Body of pancreas (tissue), 4 donors: ENCODE measurements at regions not wholly inside any gene's neighbourhood (a gene's known extent, or its start where the extent isn't known, plus 50 kb on each side); places are given as distances from the start of the nearest gene placed in this dataset.

ENCODE experiments used
- ATAC-seq: fragments of 150-250 bp; one replicate; pipeline ENCODE4 v1.9.1; 2016
- DNase-seq, 4 donors: peaks; one replicate each; pipeline ENCODE4 v3.0.0-alpha.2; 2019
- H3K27ac ChIP-seq, 4 donors: fragments of 200-600 bp; sonication (generic); 1 replicate in 3 of 4; 2 replicates in 1 of 4; pipeline versions ENCODE4 v1.5.1 to v1.6.1; 2016 to 2019; ENCODE audit warnings: mild to moderate bottlenecking in 1 of 4, mixed read lengths in 1 of 4, moderate library complexity in 1 of 4
- H3K27me3 ChIP-seq, 2 donors: fragments of 200-600 bp; sonication (generic); one replicate each; pipeline ENCODE4 v1.6.0; 2016; ENCODE audit warnings: mild to moderate bottlenecking in 1 of 2
- H3K36me3 ChIP-seq, 2 donors: fragments of 200-600 bp; sonication (generic); replicated peaks in 1 of 2; 2 replicates each; pipeline ENCODE4 v1.5.1; 2016; ENCODE audit warnings: low read depth in 2 of 2; ENCODE audit not compliant: insufficient read depth in 1 of 2
- H3K4me1 ChIP-seq: fragments of 200-600 bp; sonication (generic); one replicate; pipeline ENCODE4 v1.6.0; 2016
- H3K4me3 ChIP-seq, 2 donors: fragments of 200-600 bp; sonication (generic); 1 replicate in 1 of 2; 2 replicates in 1 of 2; pipeline ENCODE4 v1.5.1; 2016 to 2019
- H3K9me3 ChIP-seq, 3 donors: fragments of 200-600 bp; sonication (generic); 1 replicate in 2 of 3; 2 replicates in 1 of 3; pipeline ENCODE4 v1.5.1; 2016
- CTCF ChIP-seq, 7 experiments: fragments of 450-650 bp in 4 of 7; fragments of 200-600 bp in 3 of 7; sonication (generic) in 3 of 7; IDR thresholded peaks; one replicate each; pipeline ENCODE4 v1.5.1; 2016 to 2019; ENCODE audit warnings: antibody characterized with exemption in 7 of 7
- POLR2A ChIP-seq, 3 donors: fragments of 450-650 bp; IDR thresholded peaks; one replicate each; pipeline ENCODE4 v1.6.1; 2016; ENCODE audit warnings: antibody characterized with exemption in 3 of 3, mild to moderate bottlenecking in 2 of 3
- WGBS, 2 donors: methylation state at CpG; one replicate each; pipeline ENCODE4 v1.1.5; 2017; 5-methylcytosine and 5-hydroxymethylcytosine counted together
- intact Hi-C: fragments of 100-400 bp; cut with DNase I; formaldehyde crosslinking; loops from one replicate; pipeline ENCODE4 v1.15.1; 2023

GRCh38 chr2:188751816-188752215 lies 222.4 kb upstream of the COL3A1 start:
- intact Hi-C loops, result no loop called here

GRCh38 chr2:188752311-188752710 lies 221.9 kb upstream of the COL3A1 start:
- Histone ChIP-seq H3K27me3 (no peaks in the 10 kb centered on the region), H3K27ac (no peak overlapping the region), H3K9me3 (peaks cover 0 to 2% (median 0%) of the 10 kb centered on the region in 3 donors), H3K36me3 (no peaks in the 10 kb centered on the region), H3K4me1 (no peaks in the 10 kb centered on the region), H3K4me3 (no peak overlapping the region)
- DNase-seq, result no peak
- no peak for TF ChIP-seq POLR2A (IDR thresholded peaks at IDR 0.05)
- no peak for TF ChIP-seq CTCF (IDR thresholded peaks at IDR 0.05)
- WGBS, 2 donors, result 85 to 87% methylated on average over 1 of the region's 1 CpG
- ATAC-seq, result no peak
- intact Hi-C loops, result no loop called here

More at GRCh38 chr2:188751816-188752215, 222.4 kb upstream of the COL3A1 start:
- ATAC-seq (no peak), DNase-seq (no peak)
- Histone ChIP-seq H3K9me3 (no peaks in the 10 kb centered on the region), H3K36me3 (no peaks in the 10 kb centered on the region), H3K27ac (no peak overlapping the region), H3K27me3 (no peaks in the 10 kb centered on the region), H3K4me3 (no peak overlapping the region), H3K4me1 (no peaks in the 10 kb centered on the region)
- 45 to 49% methylated on average over 2 of the region's 2 CpGs for WGBS, 2 donors
- no peak for TF ChIP-seq CTCF (IDR thresholded peaks at IDR 0.05)
- no peak for TF ChIP-seq POLR2A (IDR thresholded peaks at IDR 0.05)

GRCh38 chr2:188762151-188762550 lies 212.0 kb upstream of the COL3A1 start:
- Histone ChIP-seq H3K9me3 (peaks cover 0 to 5% (median 0%) of the 10 kb centered on the region in 3 donors), H3K36me3 (no peaks in the 10 kb centered on the region), H3K27ac (no peak overlapping the region), H3K4me3 (no peak overlapping the region), H3K27me3 (no peaks in the 10 kb centered on the region), H3K4me1 (no peaks in the 10 kb centered on the region)
- ATAC-seq, result no peak
- WGBS, 2 donors, result 81 to 90% methylated on average over 2 of the region's 2 CpGs
- intact Hi-C loops, result no loop called here
- no peak for DNase-seq
- TF ChIP-seq POLR2A (IDR thresholded peaks at IDR 0.05) (no peak), CTCF (IDR thresholded peaks at IDR 0.05) (no peak)

- intact Hi-C loops, result no loop called here
- Histone ChIP-seq H3K9me3 (no peaks in the 10 kb centered on the region), H3K4me3 (no peak overlapping the region), H3K27ac (no peak overlapping the region), H3K36me3 (no peaks in the 10 kb centered on the region), H3K4me1 (no peaks in the 10 kb centered on the region), H3K27me3 (no peaks in the 10 kb centered on the region)
- DNase-seq (peak in 1 of 4 donors; percentile 41), ATAC-seq (no peak)
- 65 to 71% methylated on average over 3 of the region's 3 CpGs for WGBS, 2 donors
- no peak for TF ChIP-seq POLR2A (IDR thresholded peaks at IDR 0.05)
- peak in 4 of 7 experiments; percentile 8 to 39 (median 8) for TF ChIP-seq CTCF (IDR thresholded peaks at IDR 0.05)
Observed at GRCh38 chr2:188765522-188766470, 208.4 kb upstream of the COL3A1 start.
